Mammary epithelial cell (primary cell): ENCODE measurements at regions not wholly inside any gene's neighbourhood (a gene's known extent, or its start where the extent isn't known, plus 50 kb on each side); places are given as distances from the start of the nearest gene placed in this dataset.

Source experiments
- CTCF ChIP-seq, 2 donors: IDR thresholded peaks in 1 of 2; conservative IDR thresholded peaks in 1 of 2; 2 replicates each; pipeline ENCODE4 v1.5.1; 2011 to 2012; ENCODE audit warnings: inconsistent platforms in 2 of 2, low read length in 2 of 2, mild to moderate bottlenecking in 2 of 2, control low read depth in 1 of 2, low read depth in 1 of 2; ENCODE audit not compliant: insufficient read depth in 1 of 2; ENCODE audit errors: extremely low read depth in 1 of 2
- EZH2 ChIP-seq: IDR thresholded peaks from 2 replicates; pipeline ENCODE4 v1.6.1; 2012; ENCODE audit warnings: low read length, inconsistent platforms, borderline replicate concordance

DNA sequence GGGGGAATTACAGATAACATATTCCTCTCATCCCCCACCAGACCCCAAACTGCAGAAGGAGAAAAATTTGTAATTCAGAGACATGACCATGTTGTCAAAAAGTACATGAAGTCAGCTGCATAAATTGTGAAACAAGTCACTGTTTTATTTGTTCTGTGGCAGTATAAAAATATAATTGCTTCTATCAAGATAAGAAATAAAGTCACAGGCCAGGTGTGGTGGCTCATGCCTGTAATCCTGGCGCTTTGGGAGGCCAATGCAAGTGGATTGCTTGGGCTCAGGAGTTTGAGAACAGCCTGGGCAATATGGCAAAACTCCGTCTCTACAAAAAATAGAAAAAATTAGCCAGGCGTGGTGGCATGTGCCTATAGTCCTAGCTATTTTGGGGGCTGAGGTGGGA, 87.7 kb upstream of the DPH6 start:
- TF ChIP-seq CTCF (conservative IDR thresholded peaks at IDR 0.05 in 1 of 2, IDR thresholded peaks at IDR 0.05 in 1 of 2; ENCODE audit: extremely low read depth in 1 of 2, insufficient read depth in 1 of 2, low read depth in 1 of 2, low read length in 2 of 2) (no peak), EZH2 (no peak)
